Natural killer cell treated with Interleukin-12 subunit alpha and Interleukin-12 subunit beta and Interleukin-15 and Interleukin-18, amount 100 ng/mL, for 72 hours (primary cell): ENCODE measurements at regions not wholly inside any gene's neighbourhood (a gene's known extent, or its start where the extent isn't known, plus 50 kb on each side); places are given as distances from the start of the nearest gene placed in this dataset.

Experiments used
- ATAC-seq, 2 donors: fragments of 150-1000 bp; cut with Tn5 transposase in 1 of 2; sonication (Bioruptor Pico), chemical (Tn5 transposase) in 1 of 2; 2 replicates each; pipeline ENCODE4 v1.10.0; 2021
- DNase-seq: peaks from one replicate; pipeline ENCODE4 v3.0.0; 2022; ENCODE audit warnings: low spot score
- H3K27ac Mint-ChIP-seq, 2 donors: 1 replicate in 1 of 2; 2 replicates in 1 of 2; pipeline ENCODE4 v1.8.0; 2022; ENCODE audit warnings: mixed read lengths in 2 of 2, mild to moderate bottlenecking in 1 of 2, moderate library complexity in 1 of 2
- H3K27me3 Mint-ChIP-seq, 2 donors: 1 replicate in 1 of 2; 2 replicates in 1 of 2; pipeline ENCODE4 v1.8.0; 2022; ENCODE audit warnings: mixed read lengths in 2 of 2
- H3K36me3 Mint-ChIP-seq: one replicate; pipeline ENCODE4 v1.8.0; 2022; ENCODE audit warnings: mixed read lengths
- H3K4me1 Mint-ChIP-seq, 2 donors: 1 replicate in 1 of 2; 2 replicates in 1 of 2; pipeline ENCODE4 v1.8.0; 2022; ENCODE audit warnings: low read depth in 2 of 2, mixed read lengths in 2 of 2, mild to moderate bottlenecking in 1 of 2
- H3K4me3 Mint-ChIP-seq: one replicate; pipeline ENCODE4 v1.8.0; 2022; ENCODE audit warnings: mixed read lengths
- H3K9me3 Mint-ChIP-seq: 2 replicates; pipeline ENCODE4 v1.8.0; 2022; ENCODE audit warnings: mixed read lengths

- Mint-ChIP-seq H3K4me3 (no peak overlapping the region), H3K9me3 (peaks cover 3% of the 10 kb centered on the region), H3K27ac (no peak overlapping the region), H3K27me3 (peaks cover 6 to 7% of the 10 kb centered on the region in 2 donors), H3K36me3 (peaks cover 29% of the 10 kb centered on the region), H3K4me1 (peaks cover 13 to 24% of the 10 kb centered on the region in 2 donors)
- no peak for DNase-seq
- no peak for ATAC-seq
Observed at GRCh38 chr6:130565696-130566095, 199.9 kb downstream of the TMEM200A start.

DNA sequence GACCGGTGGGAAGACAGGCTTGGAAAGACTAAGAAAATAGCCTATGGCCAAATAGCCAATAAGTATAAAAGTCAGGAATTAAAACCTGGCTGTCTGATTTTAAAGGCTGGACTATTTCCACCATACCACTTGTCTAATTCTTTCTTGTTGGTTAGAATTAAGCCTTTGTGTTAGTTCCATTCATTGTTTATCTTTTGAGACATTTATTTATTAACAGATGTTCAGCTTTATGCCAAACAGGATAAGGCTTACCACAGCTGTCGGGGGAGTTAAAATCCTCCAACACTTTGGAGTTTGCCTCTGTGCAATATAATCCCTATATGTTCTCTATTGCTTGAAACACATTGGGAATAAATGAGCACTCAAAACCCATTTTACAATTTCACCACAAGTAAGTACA is 208.3 kb downstream of the TMEM200A start:
- DNase-seq (no peak), ATAC-seq (no peak)
- peaks cover 25 to 37% of the 10 kb centered on the region in 2 donors for H3K4me1 Mint-ChIP-seq
- H3K27ac Mint-ChIP-seq, result no peak overlapping the region
- H3K4me3 Mint-ChIP-seq, result no peak overlapping the region
- H3K36me3 Mint-ChIP-seq, result peaks cover 8% of the 10 kb centered on the region
- H3K9me3 Mint-ChIP-seq, result no peaks in the 10 kb centered on the region
- no peaks in the 10 kb centered on the region for H3K27me3 Mint-ChIP-seq

- peak overlapping the region; percentile 57 for H3K4me3 Mint-ChIP-seq
- H3K36me3 Mint-ChIP-seq, result peaks cover 5% of the 10 kb centered on the region
- H3K9me3 Mint-ChIP-seq, result no peaks in the 10 kb centered on the region
- peak overlapping the region; percentile 60 to 81 for H3K27ac Mint-ChIP-seq
- DNase-seq, result no peak
- ATAC-seq, result peak in 1 of 2 donors; percentile 64
- H3K27me3 Mint-ChIP-seq, result no peaks in the 10 kb centered on the region
- H3K4me1 Mint-ChIP-seq, result peaks cover 25 to 37% of the 10 kb centered on the region in 2 donors
Observed at GRCh38 chr6:130575557-130575956, 209.7 kb downstream of the TMEM200A start.

DNA sequence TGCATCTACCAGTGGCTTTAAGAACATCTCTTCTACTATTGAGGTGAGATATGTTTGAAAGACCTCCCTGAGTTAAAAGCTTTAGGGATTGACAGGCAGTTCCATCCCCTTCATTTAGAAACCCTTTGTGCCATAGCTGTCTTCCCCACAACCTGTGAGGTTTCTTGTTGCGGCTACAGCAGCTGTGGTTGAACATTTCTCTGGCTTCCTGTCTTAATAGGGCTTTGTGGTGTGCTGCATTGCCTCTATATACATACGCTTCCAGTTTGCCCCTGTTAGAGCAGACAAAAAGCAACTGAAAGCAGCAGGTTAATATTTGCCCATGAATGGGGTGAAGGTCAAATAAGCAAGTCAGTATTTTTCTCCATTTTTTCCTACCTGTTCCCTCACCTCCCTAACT is 210.2 kb downstream of the TMEM200A start:
- Mint-ChIP-seq H3K36me3 (peaks cover 4% of the 10 kb centered on the region), H3K27me3 (no peaks in the 10 kb centered on the region), H3K4me1 (peaks cover 25 to 37% of the 10 kb centered on the region in 2 donors), H3K27ac (peak overlapping the region; percentile 60 to 81), H3K9me3 (no peaks in the 10 kb centered on the region), H3K4me3 (peak overlapping the region; percentile 57)
- DNase-seq (peak; percentile 71), ATAC-seq (peak; percentile 98 to 99)

DNA sequence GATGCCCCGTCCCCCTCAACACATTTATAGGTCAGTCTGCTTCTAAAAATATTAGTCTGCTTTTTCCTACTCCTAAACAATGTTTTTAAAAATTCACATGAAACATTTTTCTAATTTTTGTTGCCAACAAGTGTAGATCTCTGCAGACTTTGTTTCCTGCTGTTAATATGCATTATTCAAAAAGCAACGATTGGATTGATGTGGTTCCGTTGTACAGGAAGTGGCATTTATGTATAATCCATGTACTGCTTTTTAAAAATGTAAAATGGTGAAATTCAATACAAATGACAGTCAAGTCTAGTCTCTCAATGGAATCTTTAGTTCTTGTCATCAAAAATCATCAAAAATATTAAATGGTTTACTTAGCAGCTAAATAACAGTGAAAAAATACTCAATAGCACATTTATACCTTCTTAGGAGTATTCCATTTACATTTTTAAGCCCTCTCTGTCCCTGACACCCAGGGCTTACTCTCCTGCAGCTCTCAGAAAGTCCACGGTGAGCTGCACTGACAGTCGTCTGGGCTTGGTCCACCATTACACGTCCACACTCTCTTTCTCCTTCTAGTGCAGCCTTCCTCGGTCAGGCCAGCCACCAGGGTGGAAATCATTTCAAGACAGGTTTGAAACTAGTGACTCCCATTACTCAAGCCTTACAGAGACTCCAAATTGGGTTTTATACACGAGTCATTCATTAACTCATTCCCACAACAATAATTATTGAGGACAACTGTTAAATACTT is 211.5 kb downstream of the TMEM200A start:
- DNase-seq (no peak), ATAC-seq (no peak)
- peak overlapping the region; percentile 75 for H3K4me3 Mint-ChIP-seq
- H3K4me1 Mint-ChIP-seq, result peaks cover 25 to 37% of the 10 kb centered on the region in 2 donors
- peak overlapping the region; percentile 23 to 60 for H3K27ac Mint-ChIP-seq
- H3K36me3 Mint-ChIP-seq, result peaks cover 4% of the 10 kb centered on the region
- H3K27me3 Mint-ChIP-seq, result no peaks in the 10 kb centered on the region
- no peaks in the 10 kb centered on the region for H3K9me3 Mint-ChIP-seq

DNA sequence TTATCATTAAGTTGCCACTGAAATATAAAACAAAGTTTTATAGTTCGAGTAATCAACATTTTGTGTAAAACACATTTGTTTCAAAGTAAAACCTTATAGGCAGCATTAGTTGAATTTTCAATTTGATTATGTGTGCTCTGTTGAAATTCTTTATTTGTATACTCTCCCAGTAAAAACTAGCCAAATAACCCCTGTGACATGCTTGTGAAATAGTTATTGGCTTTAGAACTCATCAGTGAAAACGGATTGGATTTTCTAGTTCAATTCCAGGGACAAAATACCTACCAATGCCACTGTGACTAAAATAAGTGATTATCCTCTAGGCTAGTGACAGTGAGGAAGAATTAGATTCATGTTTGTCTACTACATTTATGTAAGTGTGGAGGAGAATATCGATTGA is 212.9 kb downstream of the TMEM200A start:
- H3K36me3 Mint-ChIP-seq, result no peaks in the 10 kb centered on the region
- H3K4me3 Mint-ChIP-seq, result no peak overlapping the region
- no peaks in the 10 kb centered on the region for H3K27me3 Mint-ChIP-seq
- peak overlapping the region in 1 of 2 donors; percentile 60 for H3K27ac Mint-ChIP-seq
- no peak for ATAC-seq
- no peaks in the 10 kb centered on the region for H3K9me3 Mint-ChIP-seq
- DNase-seq, result no peak
- H3K4me1 Mint-ChIP-seq, result peaks cover 25 to 37% of the 10 kb centered on the region in 2 donors

DNA sequence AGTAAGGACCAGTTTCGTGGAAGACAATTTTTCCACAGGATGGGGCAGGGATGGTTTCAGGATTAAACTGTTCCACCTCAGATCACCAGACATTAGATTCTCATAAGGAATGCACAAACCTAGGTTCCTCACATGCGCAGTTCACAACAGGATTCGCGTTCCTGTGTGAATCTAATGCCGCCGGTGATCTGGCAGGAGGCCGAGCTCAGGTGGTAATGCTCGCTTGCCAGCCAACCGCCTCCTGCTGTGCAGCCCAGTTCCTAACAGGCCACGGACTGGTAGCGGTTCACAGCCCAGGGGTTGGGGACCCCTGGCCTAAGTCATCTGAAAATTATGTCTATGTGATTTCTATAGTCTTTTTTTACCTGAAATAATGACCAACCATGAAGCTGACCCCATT is 217.5 kb downstream of the TMEM200A start:
- H3K27ac Mint-ChIP-seq, result no peak overlapping the region
- no peak overlapping the region for H3K4me3 Mint-ChIP-seq
- no peaks in the 10 kb centered on the region for H3K4me1 Mint-ChIP-seq
- ATAC-seq (no peak), DNase-seq (no peak)
- H3K36me3 Mint-ChIP-seq, result no peaks in the 10 kb centered on the region
- peaks cover 0 to 6% of the 10 kb centered on the region in 2 donors for H3K27me3 Mint-ChIP-seq
- no peaks in the 10 kb centered on the region for H3K9me3 Mint-ChIP-seq

- H3K27me3 Mint-ChIP-seq, result peaks cover 0 to 6% of the 10 kb centered on the region in 2 donors
- DNase-seq (no peak), ATAC-seq (no peak)
- H3K4me3 Mint-ChIP-seq, result no peak overlapping the region
- no peak overlapping the region for H3K27ac Mint-ChIP-seq
- H3K4me1 Mint-ChIP-seq, result no peaks in the 10 kb centered on the region
- H3K9me3 Mint-ChIP-seq, result no peaks in the 10 kb centered on the region
- H3K36me3 Mint-ChIP-seq, result no peaks in the 10 kb centered on the region
Observed at GRCh38 chr6:130585587-130585986, 219.8 kb downstream of the TMEM200A start.

GRCh38 chr6:130587778-130588520 is 222.1 kb downstream of the TMEM200A start:
- H3K4me3 Mint-ChIP-seq, result no peak overlapping the region
- peaks cover 7% of the 10 kb centered on the region for H3K36me3 Mint-ChIP-seq
- H3K27ac Mint-ChIP-seq, result no peak overlapping the region
- no peaks in the 10 kb centered on the region for H3K4me1 Mint-ChIP-seq
- no peak for ATAC-seq
- DNase-seq, result no peak
- H3K9me3 Mint-ChIP-seq, result no peaks in the 10 kb centered on the region
- peaks cover 0 to 9% of the 10 kb centered on the region in 2 donors for H3K27me3 Mint-ChIP-seq

- no peak overlapping the region for H3K27ac Mint-ChIP-seq
- ATAC-seq (no peak), DNase-seq (no peak)
- H3K4me3 Mint-ChIP-seq, result no peak overlapping the region
- no peaks in the 10 kb centered on the region for H3K4me1 Mint-ChIP-seq
- H3K9me3 Mint-ChIP-seq, result no peaks in the 10 kb centered on the region
- H3K27me3 Mint-ChIP-seq, result peaks cover 0 to 5% of the 10 kb centered on the region in 2 donors
- H3K36me3 Mint-ChIP-seq, result peaks cover 7% of the 10 kb centered on the region
Observed at GRCh38 chr6:130593200-130593599, 227.4 kb downstream of the TMEM200A start.

DNA sequence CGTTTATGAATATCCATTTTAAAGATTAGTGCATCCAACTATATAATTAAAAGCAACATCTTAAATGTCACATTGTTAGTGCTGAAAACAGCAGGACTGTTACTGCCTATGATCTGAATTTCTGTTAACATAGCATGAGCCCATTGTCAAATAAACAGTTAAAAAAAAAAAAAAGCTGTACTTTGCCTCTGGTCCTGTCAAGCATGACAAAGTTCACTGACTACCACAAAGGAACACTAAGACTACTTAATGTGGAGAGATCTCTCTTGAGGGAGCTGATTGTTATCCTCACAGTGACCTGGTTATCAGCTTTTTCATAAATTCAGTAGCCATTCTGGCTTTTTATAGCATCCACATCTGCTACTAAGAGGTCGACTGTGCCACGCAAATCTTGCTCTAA is 228.1 kb downstream of the TMEM200A start:
- ATAC-seq (no peak), DNase-seq (no peak)
- Mint-ChIP-seq H3K27ac (no peak overlapping the region), H3K4me1 (no peaks in the 10 kb centered on the region), H3K9me3 (no peaks in the 10 kb centered on the region), H3K27me3 (peaks cover 0 to 5% of the 10 kb centered on the region in 2 donors), H3K36me3 (peaks cover 7% of the 10 kb centered on the region), H3K4me3 (no peak overlapping the region)

GRCh38 chr6:130598021-130598989 is 228.9 kb upstream of the SMLR1 start:
- Mint-ChIP-seq H3K4me3 (no peak overlapping the region), H3K36me3 (peaks cover 6% of the 10 kb centered on the region), H3K9me3 (peaks cover 5% of the 10 kb centered on the region), H3K27me3 (peaks cover 0 to 7% of the 10 kb centered on the region in 2 donors), H3K4me1 (peaks cover 5 to 19% of the 10 kb centered on the region in 2 donors), H3K27ac (no peak overlapping the region)
- no peak for DNase-seq
- no peak for ATAC-seq

GRCh38 chr6:130600880-130601341 is 226.3 kb upstream of the SMLR1 start:
- H3K36me3 Mint-ChIP-seq, result peaks cover 10% of the 10 kb centered on the region
- H3K27me3 Mint-ChIP-seq, result peaks cover 0 to 9% of the 10 kb centered on the region in 2 donors
- no peak overlapping the region for H3K4me3 Mint-ChIP-seq
- H3K9me3 Mint-ChIP-seq, result peaks cover 5% of the 10 kb centered on the region
- ATAC-seq, result no peak
- peaks cover 5 to 19% of the 10 kb centered on the region in 2 donors for H3K4me1 Mint-ChIP-seq
- no peak overlapping the region for H3K27ac Mint-ChIP-seq
- no peak for DNase-seq
